HG02623 (cell line): ENCODE measurements at regions not wholly inside any gene's neighbourhood (a gene's known extent, or its start where the extent isn't known, plus 50 kb on each side); places are given as distances from the start of the nearest gene placed in this dataset.
"Not testable (repeated sequence)": the region's sequence is repeated elsewhere in the genome, so short reads cannot be mapped to it uniquely, and the experiment has no call there.

Experiments used
- ATAC-seq: cut with Tn5 transposase; IDR thresholded peaks from one replicate; pipeline ENCODE4 v1.9.1; 2021; ENCODE audit warnings: moderate library complexity; ENCODE audit not compliant: unreplicated experiment

DNA sequence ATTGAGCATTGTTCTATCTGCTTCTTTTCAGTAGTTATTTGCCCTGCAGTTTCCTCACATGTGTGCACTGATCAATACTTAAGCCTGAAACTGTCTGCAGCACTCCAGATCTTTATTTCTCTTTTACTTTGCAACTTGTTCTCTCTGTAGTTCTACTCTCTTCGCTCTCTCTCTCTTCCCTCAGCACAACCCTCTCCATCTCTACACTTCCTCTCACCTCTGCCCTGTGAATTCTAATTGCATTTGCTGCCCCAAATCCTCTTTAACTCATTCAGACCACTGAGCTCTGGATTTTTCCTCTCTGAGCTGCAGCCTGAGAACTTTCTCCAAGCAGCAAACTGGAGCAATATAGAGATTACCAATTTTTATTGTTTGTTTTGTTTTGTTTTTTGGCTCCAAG lies 1035.5 kb downstream of the FSCB start:
- no peak for ATAC-seq

DNA sequence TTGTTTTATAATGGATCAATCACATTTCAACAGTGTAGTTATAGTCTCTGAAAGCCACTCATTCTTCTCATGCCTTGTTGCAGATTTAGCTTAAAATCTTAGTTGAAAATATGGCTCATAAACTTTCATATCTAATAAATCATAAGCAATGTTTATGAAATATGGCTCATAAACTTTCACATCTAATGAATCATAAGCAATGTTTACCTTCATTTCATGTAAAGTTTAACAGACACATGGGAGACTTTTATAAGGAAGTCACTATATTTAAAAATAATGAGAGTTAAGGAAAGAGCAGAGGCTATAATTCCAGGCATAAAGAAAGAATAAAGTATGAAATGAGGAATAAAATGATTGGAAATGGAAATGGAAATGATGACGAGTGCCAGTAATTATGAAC lies 1042.1 kb downstream of the FSCB start:
- no peak for ATAC-seq

DNA sequence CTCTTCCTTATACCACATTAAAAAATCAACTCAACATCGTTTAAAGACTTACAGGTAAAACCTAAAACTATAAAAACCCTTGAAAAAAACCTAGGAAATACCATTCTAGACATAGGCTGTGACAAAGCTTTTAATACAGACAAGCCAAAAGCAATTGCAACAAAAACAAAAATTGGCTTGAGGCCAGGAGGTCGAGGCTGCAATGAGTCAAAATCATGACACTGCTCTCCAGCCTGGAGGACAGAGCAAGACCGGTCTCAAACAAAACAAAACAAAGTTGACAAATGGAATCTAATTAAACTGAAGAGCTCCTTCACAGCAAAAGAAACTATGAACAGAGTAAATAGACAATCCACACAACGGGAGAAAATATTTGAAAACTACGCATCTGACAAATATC lies 1057.8 kb downstream of the FSCB start:
- ATAC-seq = no peak

DNA sequence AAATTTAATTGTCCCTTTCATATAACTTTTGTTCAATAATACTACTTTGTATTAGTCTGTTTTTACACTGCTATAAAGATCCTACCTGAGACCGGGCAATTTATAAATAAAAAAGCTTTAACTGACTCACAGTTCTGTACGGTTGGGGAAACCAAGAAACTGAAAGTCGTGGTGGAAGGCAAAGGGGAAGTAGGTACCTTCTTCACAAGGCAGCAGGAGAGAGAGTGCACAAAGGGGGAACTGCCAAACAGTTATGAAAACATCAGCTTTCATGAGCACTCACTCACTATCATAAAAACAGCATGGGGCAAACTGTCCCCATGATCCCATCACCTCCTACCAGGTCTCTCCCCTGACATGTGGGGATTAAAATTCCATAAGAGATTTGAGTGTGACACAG lies 1069.0 kb downstream of the FSCB start:
- no peak for ATAC-seq

DNA sequence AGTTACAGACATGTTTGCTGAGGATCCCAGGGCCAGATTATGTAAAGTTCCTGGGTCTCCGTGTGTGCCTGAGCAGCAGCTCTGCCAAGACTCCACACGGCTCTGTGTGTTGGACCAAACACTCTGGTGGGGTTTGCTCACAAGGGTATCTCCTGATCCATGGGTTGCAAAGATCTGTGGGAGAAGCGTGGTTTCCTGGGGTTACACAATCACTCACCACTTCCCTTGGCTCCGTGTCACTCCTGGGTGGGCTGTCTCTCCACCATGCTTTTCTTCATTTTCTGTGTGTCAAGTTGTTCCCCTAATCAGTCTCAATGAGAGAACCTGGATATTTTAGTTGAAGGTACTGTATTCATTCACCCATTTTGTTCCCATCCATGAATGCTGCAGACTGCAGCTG lies 1088.8 kb downstream of the FSCB start:
- ATAC-seq = no peak

DNA sequence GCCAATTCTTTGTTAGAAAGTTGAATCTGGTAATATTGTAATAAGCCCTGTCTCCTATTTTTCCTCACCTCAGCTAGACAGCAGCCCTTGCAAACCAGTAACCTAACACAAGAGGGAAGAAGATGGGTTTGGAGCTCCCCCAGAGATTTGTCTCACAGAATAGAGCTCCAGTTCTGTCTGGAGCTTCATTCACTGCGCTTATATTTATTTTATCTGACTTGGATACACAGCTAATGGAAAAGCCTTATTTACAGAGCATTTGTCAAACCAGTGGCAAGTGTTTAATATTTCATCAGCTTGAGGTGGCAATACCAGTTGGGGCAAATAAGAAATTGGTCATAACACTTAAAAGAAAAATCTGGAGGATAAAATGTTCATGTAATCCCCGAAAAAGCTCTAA lies 1094.0 kb downstream of the FSCB start:
- ATAC-seq = no peak

DNA sequence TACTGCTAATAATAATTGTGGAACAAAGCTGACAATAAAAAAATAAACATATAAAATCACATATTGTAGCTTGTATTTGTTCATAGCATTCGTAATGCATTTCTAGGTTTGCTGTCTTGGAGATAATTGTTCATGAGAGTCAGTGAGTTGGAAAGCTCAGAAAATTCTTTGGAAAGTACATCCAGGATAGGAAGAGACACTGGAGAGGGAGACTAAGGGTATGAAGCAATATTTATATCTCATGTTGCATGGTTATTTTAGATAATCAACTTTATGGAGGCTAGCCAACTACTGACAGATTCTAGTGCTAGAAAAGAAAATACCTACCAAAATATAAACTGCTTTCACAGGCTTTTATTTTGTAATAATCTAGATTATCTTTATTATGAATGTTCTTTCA lies 1095.2 kb downstream of the FSCB start:
- ATAC-seq = no peak

DNA sequence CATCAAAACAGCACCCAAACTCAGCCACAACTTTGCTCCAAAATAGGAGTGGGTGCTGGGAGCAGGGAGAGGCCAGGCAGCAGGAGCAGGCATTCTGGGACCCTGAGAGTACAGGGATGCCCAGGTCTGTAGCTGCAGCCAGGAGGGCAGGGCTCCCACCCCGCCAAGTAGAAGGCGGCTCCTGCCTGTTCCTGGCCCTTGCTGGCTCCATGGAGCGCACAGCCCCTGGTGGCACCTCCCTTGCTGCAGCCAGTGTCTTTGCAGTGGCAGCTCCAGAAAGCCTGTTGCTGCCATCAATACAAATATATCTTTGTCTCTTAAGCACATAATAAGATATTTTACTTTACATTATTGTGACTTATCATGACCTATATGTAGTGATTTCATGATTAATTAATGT lies 1096.5 kb downstream of the FSCB start:
- no peak for ATAC-seq

DNA sequence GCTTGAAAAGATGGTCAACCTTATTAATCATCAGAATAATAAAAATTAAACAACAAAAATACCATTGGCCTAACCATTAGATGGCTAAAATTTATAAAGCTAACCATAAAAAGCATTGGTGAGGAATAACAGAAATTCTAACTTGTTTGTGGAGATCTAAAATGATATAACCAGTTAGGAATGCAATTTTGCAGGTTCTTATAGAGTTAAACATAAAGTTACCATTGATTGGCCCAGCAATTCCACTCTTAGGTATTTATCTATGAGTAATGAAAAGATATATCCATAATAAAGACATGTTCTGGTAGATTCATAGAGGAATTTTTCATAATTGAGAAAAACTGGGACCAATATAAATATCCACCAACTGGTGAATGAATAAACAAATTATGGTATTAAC lies 1098.6 kb downstream of the FSCB start:
- ATAC-seq = no peak

DNA sequence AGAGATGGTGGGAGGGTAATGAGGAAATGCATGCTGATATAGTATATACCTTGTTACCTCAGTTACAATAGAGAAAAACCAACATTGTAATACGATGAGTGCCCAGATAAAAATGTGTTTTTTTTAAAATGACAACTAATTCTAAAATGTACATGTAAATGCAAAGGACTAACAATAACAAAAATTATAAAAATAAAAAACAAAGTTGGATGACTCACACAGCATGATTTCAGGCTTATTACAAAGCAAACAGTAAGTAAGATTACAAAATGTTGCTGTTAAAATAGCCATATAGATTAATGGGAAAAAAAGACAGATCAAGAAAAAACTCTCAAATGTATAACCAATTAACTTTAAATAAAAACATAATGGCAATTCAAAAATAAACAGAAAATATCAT lies 1099.4 kb downstream of the FSCB start:
- no peak for ATAC-seq

DNA sequence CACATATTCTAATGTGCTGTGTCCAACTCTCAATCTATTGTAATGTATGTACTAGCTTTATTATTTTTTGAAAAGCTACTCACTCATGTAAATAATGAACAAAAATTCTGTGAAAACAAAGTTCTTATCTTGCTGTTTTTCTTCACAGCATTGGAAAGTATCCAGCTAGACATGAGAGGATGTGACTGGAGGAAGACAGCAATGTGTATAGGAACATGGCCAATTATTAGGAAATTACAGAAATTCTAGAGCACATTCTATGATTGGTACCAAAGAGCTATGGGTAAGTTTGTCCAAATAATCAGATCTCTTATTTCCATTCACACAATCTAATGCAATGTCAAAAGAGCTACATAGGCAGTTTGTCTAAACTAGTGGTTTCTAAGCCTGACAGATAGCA lies 1100.2 kb downstream of the FSCB start:
- ATAC-seq = no peak

DNA sequence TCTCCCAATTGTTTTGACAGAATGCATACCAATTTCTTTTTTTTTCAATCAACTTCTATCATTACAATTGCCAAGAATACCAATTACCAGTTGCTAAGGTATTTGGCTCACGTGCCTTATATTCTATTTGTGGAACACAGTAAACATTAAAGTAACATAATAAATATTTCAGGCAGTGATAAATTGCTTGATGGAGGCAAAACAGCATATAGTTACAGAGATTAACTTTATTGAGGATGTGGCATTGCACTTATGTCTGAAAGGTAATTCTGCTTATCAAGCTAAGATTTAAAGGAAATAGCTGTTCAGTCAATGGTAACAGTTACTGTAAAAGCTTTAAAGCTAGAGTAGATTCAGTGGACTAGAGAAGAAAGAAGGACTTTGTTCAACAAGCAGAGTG lies 1107.8 kb downstream of the FSCB start:
- ATAC-seq = no peak

DNA sequence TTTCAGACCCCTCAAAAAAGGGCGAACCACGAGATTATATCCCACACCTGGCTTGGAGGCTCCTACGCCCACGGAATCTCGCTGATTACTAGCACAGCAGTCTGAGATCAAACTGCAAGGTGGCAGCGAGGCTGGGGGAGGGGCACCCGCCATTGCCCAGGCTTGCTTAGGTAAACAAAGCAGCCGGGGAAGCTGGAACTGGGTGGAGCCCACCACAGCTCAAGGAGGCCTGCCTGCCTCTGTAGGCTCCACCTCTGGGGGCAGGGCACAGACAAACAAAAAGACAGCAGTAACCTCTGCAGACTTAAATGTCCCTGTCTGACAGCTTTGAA lies 1136.6 kb downstream of the FSCB start:
- ATAC-seq = not testable (repeated sequence)

DNA sequence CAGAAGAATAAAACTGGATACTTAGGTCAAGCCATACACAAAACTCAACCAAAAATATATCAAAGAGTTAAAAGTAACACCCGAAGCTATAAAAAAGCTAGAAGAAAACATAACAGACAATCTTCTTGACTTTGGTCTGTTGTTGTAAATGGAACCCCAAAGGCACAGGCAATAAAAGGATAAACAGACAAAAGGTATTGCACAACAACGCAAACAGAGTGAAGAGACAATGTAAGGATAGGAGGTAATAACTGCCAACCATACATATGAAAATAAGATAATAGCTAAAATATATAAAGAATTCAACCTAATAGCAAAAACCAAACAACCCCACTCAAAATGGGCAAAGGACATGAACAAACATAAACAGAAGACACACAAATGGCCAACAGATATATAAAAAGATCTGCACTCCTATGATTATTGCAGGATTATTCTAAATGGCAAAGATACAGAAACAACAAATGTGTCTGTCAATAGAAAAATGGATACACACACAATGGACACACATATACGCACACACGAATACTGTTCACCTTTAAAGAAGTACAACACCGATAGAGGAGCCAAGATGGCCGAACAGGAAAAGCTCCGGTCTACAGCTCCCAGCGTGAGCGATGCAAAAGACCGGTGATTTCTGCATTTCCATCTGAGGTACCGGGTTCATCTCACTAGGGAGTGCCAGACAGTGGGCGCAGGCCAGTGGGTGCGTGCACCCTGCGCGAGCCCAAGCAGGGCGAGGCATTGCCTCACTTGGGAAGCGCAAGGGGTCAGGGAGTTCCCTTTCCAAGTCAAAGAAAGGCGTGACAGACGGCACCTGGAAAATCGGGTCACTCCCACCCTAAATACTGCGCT lies 1137.1 kb downstream of the FSCB start:
- ATAC-seq = no peak

DNA sequence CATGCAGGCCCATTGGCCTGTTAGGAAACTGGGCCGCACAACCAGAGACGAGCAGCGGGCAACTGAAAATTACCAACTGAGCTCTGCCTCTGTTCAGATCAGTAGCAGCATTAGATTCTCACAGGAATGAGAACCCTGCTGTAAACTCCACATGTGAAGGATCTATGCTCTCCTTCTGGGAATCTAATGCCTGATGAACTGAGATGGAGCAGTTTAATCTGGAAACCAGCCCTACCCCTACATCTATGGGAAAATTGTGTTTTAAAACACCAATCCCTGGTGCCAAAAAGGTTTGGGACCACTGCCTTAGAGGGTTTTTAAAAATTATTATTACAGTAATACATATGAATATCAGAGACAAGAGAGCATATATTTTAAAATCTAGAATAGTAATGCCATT lies 1144.5 kb downstream of the FSCB start:
- ATAC-seq = no peak

DNA sequence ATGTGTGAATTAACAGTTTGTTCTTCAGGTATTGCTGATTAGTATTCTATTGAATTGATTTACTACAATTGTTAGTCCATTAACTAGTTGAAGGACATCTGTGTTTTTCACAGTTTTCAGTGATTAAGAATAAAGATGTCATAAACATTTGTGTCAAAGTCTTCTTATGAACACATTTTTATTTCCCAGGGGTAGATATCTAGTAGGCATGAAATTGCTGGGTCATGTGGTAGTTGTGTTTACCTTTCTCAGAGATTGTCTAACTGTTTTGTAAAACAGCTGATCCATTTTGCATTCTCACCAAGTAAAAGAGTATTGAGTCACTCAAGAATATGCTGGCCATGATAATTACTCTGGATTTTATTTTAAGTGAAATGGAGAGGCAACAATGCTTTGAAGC lies 1145.3 kb downstream of the FSCB start:
- ATAC-seq = no peak

DNA sequence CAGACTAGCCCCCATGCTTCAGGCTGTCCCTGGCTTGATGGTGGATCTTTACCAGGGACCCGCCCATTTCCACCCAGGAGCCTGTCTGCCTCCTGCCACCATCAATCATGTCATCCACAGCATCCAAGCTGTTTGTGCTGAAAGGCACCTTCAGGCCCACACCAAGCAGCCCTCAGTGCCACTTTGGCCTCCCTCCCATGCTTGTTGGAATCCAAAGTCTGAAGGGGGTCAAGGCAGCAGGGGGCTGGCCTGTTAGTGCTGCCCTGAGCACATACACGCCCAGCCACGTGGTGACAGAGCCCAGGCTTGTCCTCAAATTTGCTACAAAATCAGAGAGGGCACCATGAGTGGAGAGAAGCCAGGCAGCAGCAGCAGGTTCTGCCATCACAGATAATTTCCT lies 1146.8 kb downstream of the FSCB start:
- no peak for ATAC-seq

DNA sequence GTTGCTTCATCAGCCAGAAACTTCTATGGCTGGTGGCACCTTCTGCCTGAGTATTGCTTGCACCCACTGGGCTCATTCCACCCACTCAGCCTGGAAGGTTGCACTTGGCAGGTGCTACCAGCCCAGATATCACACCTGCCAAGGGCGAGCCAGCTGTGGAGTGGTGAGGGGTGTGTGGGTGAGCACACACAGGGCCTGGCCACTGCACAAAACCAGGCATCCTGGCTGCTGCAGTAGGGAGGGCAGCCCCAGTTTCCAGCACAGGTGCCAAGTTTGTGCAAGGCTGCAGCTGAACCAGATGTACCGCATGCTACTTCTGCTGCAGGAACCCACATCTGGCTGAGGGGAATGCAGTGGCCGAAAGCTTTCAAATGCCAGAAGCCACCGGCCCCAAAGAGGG lies 1147.8 kb downstream of the FSCB start:
- ATAC-seq = no peak

DNA sequence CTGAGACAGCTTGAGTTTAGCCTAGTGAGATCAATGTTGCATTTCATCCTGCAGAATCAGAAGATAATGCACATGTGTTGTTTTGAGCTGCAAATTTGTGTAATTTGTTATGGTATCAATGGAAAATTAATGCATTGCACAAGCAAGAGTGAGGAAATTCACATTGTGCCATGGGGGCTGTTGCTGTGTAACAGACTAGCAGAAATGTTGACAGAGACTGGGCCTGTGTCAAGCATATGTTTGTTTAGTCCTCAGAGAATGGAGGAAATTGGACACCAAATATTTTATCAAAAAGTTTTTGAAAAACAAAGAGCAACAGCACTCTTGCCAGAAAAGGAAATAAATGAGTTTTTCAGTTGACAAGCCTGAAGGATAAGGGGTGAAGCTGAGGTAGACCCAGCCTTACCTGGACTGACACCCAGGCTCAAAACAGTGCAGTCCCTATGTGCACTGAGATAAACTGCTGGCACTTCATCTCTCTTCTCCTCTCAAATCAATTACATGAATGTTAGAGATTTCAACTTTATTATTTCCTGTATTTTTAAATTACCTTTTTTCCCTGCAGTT lies 1150.0 kb downstream of the FSCB start:
- no peak for ATAC-seq

DNA sequence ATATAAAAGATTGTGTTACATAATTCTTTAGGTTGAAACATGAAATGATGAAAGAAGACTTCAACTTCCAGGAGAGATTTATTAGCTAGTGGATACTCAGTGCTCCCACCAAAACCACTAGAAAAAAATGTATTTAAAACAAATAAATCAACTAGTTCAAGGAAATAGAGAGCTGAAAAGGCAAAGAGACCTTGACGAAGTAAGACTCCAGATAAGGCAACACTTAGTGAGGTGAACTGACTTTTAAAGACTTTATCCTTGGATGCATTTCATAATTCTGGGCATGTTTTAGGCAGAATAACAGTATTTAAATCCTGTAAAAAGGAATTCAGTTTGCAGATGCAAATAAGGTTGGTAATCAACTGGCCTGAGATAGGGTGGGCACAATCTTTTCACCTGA lies 1150.7 kb downstream of the FSCB start:
- ATAC-seq = no peak

DNA sequence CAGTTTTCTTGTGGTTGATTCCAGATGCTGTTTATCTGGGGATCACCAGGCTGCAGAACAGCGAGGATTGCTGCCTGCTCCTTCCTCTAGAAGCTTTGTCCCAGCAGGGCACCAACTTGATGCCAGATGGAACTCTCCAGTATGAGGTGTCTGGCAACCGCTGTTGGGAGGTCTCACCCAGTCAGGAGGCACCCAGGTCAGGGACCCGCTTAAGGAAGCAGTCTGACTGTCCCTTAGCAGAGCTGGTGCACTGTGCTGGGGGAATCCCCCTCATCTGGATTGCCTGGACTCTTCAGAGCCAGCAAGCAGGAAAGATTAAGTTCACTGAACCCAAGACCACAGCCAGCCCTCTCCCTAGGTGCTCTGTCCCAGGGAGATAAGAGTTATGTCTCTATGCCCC lies 1165.2 kb downstream of the FSCB start:
- ATAC-seq = no peak

DNA sequence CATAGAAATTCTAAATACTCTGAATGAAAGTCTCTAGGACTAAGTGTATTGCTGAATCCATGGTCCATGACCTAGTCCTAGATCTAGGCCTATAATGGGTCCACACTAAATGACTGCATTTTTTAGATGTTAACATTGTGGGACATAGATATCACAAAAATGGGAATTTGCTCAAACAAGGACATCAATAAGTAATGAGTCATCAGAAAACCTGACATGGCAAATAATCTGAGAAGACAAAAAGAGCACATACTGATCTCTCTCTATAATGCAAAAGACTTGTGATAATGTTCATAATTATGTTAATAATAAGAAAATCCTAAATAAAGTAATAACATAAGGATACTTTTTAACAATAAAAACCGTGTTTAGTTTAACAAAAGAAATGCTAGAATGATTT lies 1168.4 kb downstream of the FSCB start:
- no peak for ATAC-seq

DNA sequence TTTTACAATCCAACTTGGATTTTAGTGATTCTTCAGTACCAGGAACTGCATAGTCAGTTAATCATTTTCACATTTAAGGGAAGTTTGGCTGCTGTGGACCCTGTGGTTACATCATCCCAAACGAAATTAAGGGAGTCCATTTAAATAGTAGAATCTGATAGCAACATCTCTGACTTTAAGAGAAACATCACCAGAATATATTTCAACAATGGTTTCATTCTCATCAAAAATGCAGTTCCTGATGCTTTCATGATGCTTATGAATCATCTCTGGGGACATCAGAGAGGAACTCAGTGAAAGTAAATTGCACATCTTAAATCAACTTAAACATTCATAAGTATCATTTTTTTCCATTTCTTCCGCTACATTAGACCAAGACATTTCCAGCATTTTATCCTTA lies 1170.7 kb downstream of the FSCB start:
- no peak for ATAC-seq
